NOMO-1 treated with dmso at 0.1 percent for 144 hours (cell line): ENCODE measurements at regions not wholly inside any gene's neighbourhood (a gene's known extent, or its start where the extent isn't known, plus 50 kb on each side); places are given as distances from the start of the nearest gene placed in this dataset.

Source experiments
- DNase-seq: peaks from one replicate; lab custom pipeline; 2025; ENCODE audit not compliant: unreplicated experiment; lab: John Stamatoyannopoulos, UW

GRCh38 chr16:86681031-86681756, 102.8 kb downstream of the FOXL1 start:
- DNase-seq: no peak

- no peak for DNase-seq
These were observed 103.4 kb downstream of the FOXL1 start for GRCh38 chr16:86681757-86682106.

- no peak for DNase-seq
These were observed 104.0 kb downstream of the FOXL1 start for GRCh38 chr16:86682219-86682904.

- DNase-seq: no peak
These were observed 105.3 kb downstream of the FOXL1 start for GRCh38 chr16:86683441-86684194.

GRCh38 chr16:86685076-86685475, 106.7 kb downstream of the FOXL1 start:
- DNase-seq: no peak

GRCh38 chr16:86690970-86691369, 112.6 kb downstream of the FOXL1 start:
- DNase-seq: no peak

- DNase-seq: no peak
These were observed 114.1 kb downstream of the FOXL1 start for GRCh38 chr16:86692426-86692825.

- DNase-seq: no peak
These were observed 114.7 kb downstream of the FOXL1 start for GRCh38 chr16:86693033-86693432.

- no peak for DNase-seq
These were observed 119.4 kb downstream of the FOXL1 start for GRCh38 chr16:86697715-86698114.

- no peak for DNase-seq
These were observed 121.9 kb downstream of the FOXL1 start for GRCh38 chr16:86700046-86700945.

GRCh38 chr16:86701286-86701975, 123.1 kb downstream of the FOXL1 start:
- no peak for DNase-seq

- no peak for DNase-seq
These were observed 124.7 kb downstream of the FOXL1 start for GRCh38 chr16:86702824-86703588.

- no peak for DNase-seq
These were observed 126.2 kb downstream of the FOXL1 start for GRCh38 chr16:86704516-86704915.

- no peak for DNase-seq
These were observed 128.4 kb downstream of the FOXL1 start for GRCh38 chr16:86706726-86707125.

GRCh38 chr16:86707171-86707570, 128.8 kb downstream of the FOXL1 start:
- DNase-seq: no peak

- no peak for DNase-seq
These were observed 129.2 kb downstream of the FOXL1 start for GRCh38 chr16:86707581-86707980.

- DNase-seq: no peak
These were observed 130.1 kb downstream of the FOXL1 start for GRCh38 chr16:86708431-86708830.

GRCh38 chr16:86709103-86709502, 130.8 kb downstream of the FOXL1 start:
- DNase-seq: no peak

GRCh38 chr16:86709902-86710601, 131.7 kb downstream of the FOXL1 start:
- no peak for DNase-seq
